GM04504 (cell line): ENCODE measurements at regions not wholly inside any gene's neighbourhood (a gene's known extent, or its start where the extent isn't known, plus 50 kb on each side); places are given as distances from the start of the nearest gene placed in this dataset.

Experiments
- DNase-seq: peaks from one replicate; pipeline ENCODE4 v3.0.0-alpha.2; 2012; ENCODE audit warnings: low read depth

GRCh38 chr1:106879538-106879937 is 176.9 kb upstream of the PRMT6 start:
- DNase-seq, result no peak

- no peak for DNase-seq
Measured at GRCh38 chr1:106880226-106880625, 176.2 kb upstream of the PRMT6 start.

DNA sequence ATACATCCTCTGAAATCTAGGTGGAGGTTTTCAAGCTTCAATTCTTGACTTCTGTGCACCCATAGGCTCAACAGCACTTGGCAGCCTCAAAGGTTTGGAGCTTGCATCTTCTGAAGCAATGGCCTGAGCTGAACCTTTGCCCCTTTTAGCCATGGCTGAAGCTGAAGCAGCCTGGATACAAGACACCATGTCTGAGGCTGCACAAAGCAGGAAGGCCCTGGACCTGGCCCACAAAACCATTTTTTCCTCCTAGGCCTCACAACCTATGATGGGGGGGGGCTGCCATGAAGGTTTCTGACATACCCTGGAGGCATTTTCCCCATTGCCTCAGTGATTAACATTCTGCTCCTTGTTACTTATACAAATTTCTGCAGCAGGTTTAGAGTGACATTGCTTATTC is 173.3 kb upstream of the PRMT6 start:
- no peak for DNase-seq

DNA sequence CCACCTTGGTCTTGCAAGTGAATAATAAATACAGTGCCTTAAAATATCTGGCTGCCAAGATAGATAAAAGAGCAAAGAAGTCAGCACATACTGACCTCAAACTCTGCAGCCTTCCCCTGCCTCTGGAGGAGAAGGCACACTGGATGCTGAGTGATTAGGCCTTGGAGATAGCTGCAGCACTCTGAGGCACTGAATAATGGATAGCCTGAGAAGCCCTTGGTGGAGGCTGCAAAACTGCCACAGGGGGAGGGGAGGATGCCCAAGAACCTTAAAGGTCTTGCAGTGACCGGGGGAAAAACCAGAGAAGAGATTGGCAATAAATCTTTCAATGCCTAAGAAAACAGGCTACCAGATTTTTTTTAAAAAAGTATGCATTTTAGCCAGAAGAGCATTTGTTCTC is 167.4 kb upstream of the PRMT6 start:
- DNase-seq, result no peak

DNA sequence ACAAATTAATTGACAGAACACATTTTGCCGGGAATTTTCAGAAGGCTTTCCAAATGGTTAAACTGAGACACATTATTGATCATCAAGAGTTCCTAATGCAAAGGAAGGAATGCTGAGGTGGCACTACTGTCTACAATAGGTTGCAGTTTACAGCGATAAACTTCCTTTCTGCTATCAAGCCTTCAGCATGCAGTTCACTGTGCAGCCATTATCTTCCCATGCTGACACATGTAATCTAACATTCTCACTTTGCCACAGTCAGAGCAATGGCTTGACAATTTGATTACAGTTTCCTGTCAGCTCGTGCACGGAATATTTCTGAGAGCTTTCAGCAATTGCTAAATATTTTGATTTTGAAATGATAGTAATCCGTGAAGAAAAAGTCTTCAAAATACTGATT is 166.9 kb upstream of the PRMT6 start:
- DNase-seq, result no peak

DNA sequence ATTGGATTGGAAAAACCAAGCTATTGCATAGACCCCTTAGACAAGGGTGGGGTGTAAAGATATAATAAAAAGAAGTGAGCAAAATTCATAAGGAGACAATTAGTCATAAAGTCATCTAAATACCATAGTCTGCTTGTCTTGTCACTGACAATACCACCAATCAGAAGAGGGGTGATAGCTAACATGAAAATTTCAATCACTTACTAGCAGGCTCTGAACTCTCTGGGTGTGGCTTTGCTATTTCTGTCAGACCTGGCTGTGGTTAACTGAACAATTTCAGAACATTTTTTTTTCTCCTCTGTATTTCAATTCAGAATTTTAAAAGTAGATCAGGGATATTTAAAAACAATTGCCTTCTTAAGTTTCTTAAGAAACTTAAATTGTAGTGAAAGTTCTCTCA is 158.5 kb upstream of the PRMT6 start:
- no peak for DNase-seq

- no peak for DNase-seq
Measured at GRCh38 chr1:106899644-106900043, 156.8 kb upstream of the PRMT6 start.

DNA sequence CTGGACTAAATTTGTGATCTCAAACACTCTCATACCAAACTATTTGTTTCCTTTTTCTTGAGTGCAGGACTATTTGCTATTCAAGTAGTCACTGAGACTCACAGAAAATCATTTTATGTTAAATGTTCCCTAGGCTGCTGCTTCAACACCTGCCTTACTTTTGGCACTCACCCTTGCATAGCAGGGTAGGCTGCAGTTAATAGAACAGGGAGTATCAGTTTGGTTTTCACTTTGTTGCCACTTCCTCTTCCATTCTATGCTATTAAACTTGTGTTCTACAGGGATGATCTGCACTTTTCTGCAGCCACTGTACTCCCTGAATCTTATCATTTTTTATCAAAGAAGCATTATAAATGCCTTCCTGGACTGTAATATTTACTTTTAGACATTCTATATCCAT is 148.7 kb upstream of the PRMT6 start:
- DNase-seq, result no peak

- no peak for DNase-seq
Measured at GRCh38 chr1:106908689-106909088, 147.8 kb upstream of the PRMT6 start.

DNA sequence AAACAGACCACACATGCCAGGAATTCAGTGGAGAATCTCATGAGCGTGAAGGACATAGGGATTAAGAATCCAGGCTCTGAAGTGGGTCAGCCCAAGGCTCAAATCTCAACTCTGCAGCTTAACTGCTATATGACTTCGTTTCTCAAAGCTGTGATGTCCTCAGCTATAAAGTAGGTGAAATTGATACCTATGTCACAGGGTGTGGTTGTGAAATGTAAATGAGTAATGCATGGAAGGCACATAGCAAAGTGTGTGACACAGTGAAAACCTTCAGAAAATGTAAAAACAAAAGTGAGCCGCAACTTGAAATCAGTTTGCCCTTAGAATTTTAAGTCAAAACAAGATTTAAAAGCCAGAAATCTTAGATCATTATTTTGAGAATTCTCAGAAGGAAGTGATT is 145.7 kb upstream of the PRMT6 start:
- no peak for DNase-seq

GRCh38 chr1:106912131-106912530 is 144.3 kb upstream of the PRMT6 start:
- DNase-seq, result no peak

DNA sequence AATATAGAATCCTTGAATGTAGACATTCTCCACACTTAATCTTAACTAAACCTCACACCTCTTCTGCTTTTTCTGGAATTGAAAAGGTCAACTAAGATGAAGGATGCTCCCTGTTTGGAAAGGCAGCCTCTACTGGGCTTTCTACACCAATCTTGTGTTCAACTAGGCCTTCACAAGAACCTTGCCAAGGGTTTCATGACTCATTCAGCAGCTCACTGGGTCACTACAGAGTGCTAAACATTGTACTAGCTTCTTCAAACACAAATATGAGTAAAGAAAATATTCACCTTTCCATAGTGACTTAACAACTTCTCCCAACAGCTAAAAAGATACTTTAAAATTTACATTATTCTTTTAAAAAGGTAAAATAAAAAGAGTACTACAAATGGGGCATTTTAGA is 135.3 kb upstream of the PRMT6 start:
- no peak for DNase-seq

GRCh38 chr1:106924360-106924759 is 132.1 kb upstream of the PRMT6 start:
- DNase-seq, result no peak

GRCh38 chr1:106925750-106926149 is 130.7 kb upstream of the PRMT6 start:
- no peak for DNase-seq

DNA sequence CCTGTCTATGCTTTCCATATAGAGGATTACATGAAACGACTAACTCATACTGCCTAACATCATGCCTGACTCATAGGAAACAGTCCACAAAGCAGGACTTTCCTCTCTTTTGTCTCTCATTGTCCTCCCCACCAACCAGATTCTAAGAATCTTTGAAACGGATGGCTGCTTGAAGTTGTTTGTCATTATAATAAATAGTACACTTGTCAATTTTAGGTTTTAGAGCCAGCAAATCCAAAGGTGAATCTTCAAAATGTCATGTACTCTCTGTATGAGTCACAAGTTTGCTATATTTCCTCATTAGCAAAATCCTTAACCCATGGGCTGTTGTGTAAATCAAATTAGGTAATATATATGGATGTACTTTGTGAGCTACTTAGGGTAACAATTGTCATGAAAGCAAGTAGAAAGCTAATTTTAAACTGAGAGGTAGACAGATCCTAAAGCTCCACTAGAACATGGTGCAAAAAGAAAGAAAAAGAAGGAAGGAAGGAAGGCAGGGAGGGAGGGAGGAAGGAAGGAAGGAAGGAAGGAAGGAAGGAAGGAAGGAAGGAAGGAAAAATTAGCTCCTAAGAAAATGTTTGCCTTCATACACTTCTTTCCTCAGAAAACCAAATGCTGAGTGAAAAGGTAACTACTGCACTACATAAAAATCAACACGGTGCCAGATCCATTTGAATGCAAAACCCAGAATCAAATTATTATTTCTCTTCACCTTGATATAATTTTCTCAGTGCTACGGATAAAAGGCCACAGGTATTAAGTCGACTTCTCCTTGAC is 129.5 kb upstream of the PRMT6 start:
- no peak for DNase-seq

DNA sequence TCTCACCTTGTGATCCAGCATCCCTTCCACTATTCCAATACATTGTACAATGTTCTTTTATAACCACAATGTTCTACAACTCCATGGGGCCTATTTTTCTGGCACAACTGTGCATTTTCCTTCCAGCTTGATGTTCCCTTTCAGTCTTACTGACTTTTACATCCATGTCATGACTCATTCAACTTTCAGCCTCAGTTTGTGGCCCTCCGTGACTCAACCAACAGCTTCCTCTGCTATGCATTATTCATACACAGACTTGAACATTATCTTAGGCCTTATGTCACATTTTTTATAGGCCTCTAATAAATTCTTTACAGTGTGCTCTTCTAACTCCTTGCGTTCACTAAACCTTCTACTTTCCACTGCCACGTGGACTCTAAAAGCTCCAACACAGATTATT is 119.4 kb upstream of the PRMT6 start:
- peak; percentile 62 for DNase-seq

DNA sequence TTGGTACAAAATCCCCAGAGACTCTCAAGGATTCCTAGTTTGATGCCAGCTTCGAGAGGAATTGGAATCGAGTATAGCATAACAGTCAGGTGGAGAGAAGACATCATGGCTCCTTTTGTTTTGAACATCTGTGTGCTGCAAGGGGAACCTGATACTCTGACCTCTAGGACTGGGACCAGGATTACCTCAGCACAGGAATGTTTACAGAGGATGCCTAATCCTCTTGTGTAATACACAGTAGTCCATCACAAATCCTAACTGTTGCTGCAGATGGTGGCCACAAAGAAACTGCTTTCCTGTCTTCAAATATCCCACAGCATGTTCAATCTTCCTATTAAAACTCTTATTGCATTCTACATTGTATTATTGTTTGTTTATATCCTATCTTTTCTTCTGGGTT is 111.8 kb upstream of the PRMT6 start:
- DNase-seq, result no peak

GRCh38 chr1:106952776-106953175 is 103.7 kb upstream of the PRMT6 start:
- no peak for DNase-seq

- DNase-seq, result no peak
Measured at GRCh38 chr1:106954661-106955229, 101.7 kb upstream of the PRMT6 start.

DNA sequence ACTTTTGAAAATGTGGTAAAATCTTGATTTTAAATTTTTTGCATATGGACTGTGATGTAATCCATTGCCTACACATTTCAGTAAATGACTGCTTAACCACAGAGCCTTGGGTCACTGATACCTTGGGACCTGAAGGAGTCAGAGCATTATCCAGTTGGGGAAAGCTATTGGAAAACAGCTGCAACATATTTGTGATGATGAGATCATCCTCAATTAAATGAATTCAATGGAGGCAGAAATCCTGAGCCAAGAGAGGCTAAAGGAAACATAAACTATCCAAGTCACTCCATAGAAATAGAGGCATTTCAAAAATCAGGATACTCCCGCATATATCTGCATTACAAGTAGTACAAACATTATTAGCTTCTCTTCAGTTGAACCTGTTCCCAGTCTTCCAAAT is 99.8 kb upstream of the PRMT6 start:
- DNase-seq, result no peak

GRCh38 chr1:106957795-106958194 is 98.7 kb upstream of the PRMT6 start:
- no peak for DNase-seq

- no peak for DNase-seq
Measured at GRCh38 chr1:106960412-106960811, 96.1 kb upstream of the PRMT6 start.

DNA sequence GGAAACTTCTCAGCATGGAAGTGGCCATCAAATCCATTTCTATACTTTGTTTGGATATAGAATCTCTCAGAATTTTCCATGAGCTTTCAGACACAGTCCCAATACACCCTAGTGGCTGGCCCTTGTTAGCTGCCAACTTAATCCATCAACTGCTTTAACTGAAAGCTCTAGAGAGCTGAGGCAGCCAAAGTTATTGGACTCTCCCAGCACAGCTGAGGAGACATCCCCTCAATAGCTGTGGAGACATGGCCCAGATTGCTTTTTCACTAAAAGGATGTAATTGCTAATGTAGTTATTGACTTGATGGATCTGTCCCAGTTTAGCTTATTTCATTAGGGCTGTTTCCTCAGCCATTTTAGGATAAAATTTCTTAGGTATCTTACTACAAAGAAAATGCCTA is 94.8 kb upstream of the PRMT6 start:
- no peak for DNase-seq

DNA sequence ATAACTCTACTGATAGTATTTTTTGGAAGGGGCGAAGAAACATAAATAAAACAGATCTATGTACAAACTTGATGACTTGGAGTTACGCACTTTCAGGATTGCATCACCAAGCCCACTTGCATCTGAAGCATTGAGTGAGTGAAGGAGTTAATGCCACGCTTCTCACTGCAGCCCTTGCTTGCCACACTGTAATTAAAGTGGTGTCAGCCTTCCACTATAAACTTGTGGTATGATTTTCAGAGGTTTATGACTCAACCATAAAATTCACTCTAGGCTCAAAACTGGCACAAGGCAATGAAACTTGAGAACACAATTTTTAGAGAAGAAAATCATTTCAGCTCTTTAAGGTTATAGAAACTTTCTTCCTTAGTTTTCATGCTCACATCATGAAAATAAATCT is 93.9 kb upstream of the PRMT6 start:
- no peak for DNase-seq
